ENCODE measurements at regions not wholly inside any gene's neighbourhood (a gene's known extent, or its start where the extent isn't known, plus 50 kb on each side); places are given as distances from the start of the nearest gene placed in this dataset.
"Not testable (repeated sequence)": the region's sequence is repeated elsewhere in the genome, so short reads cannot be mapped to it uniquely, and the experiment has no call there.

- no peak for DNase-seq (ENCODE audit: low spot score)
Observed at GRCh38 chr5:1983401-1983800, 100.7 kb upstream of the IRX4 start.

GRCh38 chr5:1982561-1982960 is 99.8 kb upstream of the IRX4 start:
- DNase-seq (ENCODE audit: low spot score) = not testable (repeated sequence)

GRCh38 chr5:1975898-1976765 is 93.4 kb upstream of the IRX4 start:
- DNase-seq (ENCODE audit: low spot score) = no peak

GRCh38 chr5:1975406-1975715 is 92.6 kb upstream of the IRX4 start:
- no peak for DNase-seq (ENCODE audit: low spot score)

GRCh38 chr5:1974501-1975405 is 92.0 kb upstream of the IRX4 start:
- no peak for DNase-seq (ENCODE audit: low spot score)

GRCh38 chr5:1974081-1974480 is 91.4 kb upstream of the IRX4 start:
- no peak for DNase-seq (ENCODE audit: low spot score)

GRCh38 chr5:1973391-1974013 is 90.8 kb upstream of the IRX4 start:
- no peak for DNase-seq (ENCODE audit: low spot score)

- DNase-seq (ENCODE audit: low spot score) = no peak
Observed at GRCh38 chr5:1971944-1972343, 89.2 kb upstream of the IRX4 start.

- DNase-seq (ENCODE audit: low spot score) = no peak
Observed at GRCh38 chr5:1967736-1968135, 85.0 kb upstream of the IRX4 start.

GRCh38 chr5:1966461-1966860 is 83.7 kb upstream of the IRX4 start:
- DNase-seq (ENCODE audit: low spot score) = no peak

GRCh38 chr5:1965925-1966324 is 83.2 kb upstream of the IRX4 start:
- no peak for DNase-seq (ENCODE audit: low spot score)

- no peak for DNase-seq (ENCODE audit: low spot score)
Observed at GRCh38 chr5:1963941-1964451, 81.3 kb upstream of the IRX4 start.

- DNase-seq (ENCODE audit: low spot score) = no peak
Observed at GRCh38 chr5:1963358-1963757, 80.6 kb upstream of the IRX4 start.

- DNase-seq (ENCODE audit: low spot score) = no peak
Observed at GRCh38 chr5:1962619-1963355, 80.1 kb upstream of the IRX4 start.

GRCh38 chr5:1961952-1962595 is 79.3 kb upstream of the IRX4 start:
- no peak for DNase-seq (ENCODE audit: low spot score)

- DNase-seq (ENCODE audit: low spot score) = no peak
Observed at GRCh38 chr5:1961304-1961946, 78.7 kb upstream of the IRX4 start.

- DNase-seq (ENCODE audit: low spot score) = no peak
Observed at GRCh38 chr5:1960595-1961303, 78.0 kb upstream of the IRX4 start.

GRCh38 chr5:1959725-1960581 is 77.2 kb upstream of the IRX4 start:
- no peak for DNase-seq (ENCODE audit: low spot score)

- no peak for DNase-seq (ENCODE audit: low spot score)
Observed at GRCh38 chr5:1959231-1959630, 76.5 kb upstream of the IRX4 start.
